Neural cell (in vitro differentiated cells): ENCODE measurements at regions not wholly inside any gene's neighbourhood (a gene's known extent, or its start where the extent isn't known, plus 50 kb on each side); places are given as distances from the start of the nearest gene placed in this dataset.

Source experiments
- CTCF ChIP-seq: fragments of 450-650 bp; IDR thresholded peaks from 2 replicates; pipeline ENCODE4 v1.5.1; 2014; ENCODE audit warnings: antibody characterized with exemption, mild to moderate bottlenecking, moderate library complexity; ENCODE audit not compliant: poor library complexity, severe bottlenecking
- EP300 ChIP-seq: fragments of 450-650 bp; conservative IDR thresholded peaks from 2 replicates; pipeline ENCODE4 v1.6.1; 2014; ENCODE audit warnings: antibody characterized with exemption, mild to moderate bottlenecking, moderate library complexity; ENCODE audit not compliant: poor library complexity, severe bottlenecking
- EZH2 ChIP-seq: fragments of 200-600, 300-800 bp; shearing (Covaris generic), sonication (generic); IDR thresholded peaks from 2 replicates; pipeline ENCODE4 v1.6.1; 2014; ENCODE audit warnings: antibody characterized with exemption, low read length, borderline replicate concordance, mild to moderate bottlenecking; ENCODE audit not compliant: insufficient read depth, poor library complexity, severe bottlenecking
- MXI1 ChIP-seq: fragments of 450-650 bp; conservative IDR thresholded peaks from 2 replicates; pipeline ENCODE4 v1.6.1; 2014; ENCODE audit warnings: antibody characterized with exemption, mild to moderate bottlenecking; ENCODE audit not compliant: poor library complexity, severe bottlenecking
- POLR2AphosphoS5 ChIP-seq: IDR thresholded peaks from 2 replicates; pipeline ENCODE4 v1.6.1; 2012
- REST ChIP-seq: IDR thresholded peaks from 2 replicates; pipeline ENCODE4 v1.6.1; 2012; ENCODE audit warnings: borderline replicate concordance
- SMC3 ChIP-seq: fragments of 450-650 bp; conservative IDR thresholded peaks from 2 replicates; pipeline ENCODE4 v1.6.1; 2014; ENCODE audit warnings: antibody characterized with exemption, mild to moderate bottlenecking, moderate library complexity; ENCODE audit not compliant: poor library complexity
- TAF1 ChIP-seq: IDR thresholded peaks from 2 replicates; pipeline ENCODE4 v1.6.1; 2012; ENCODE audit warnings: low read depth

GRCh38 chr2:23291239-23291638 lies 93.7 kb upstream of the KLHL29 start:
- TF ChIP-seq CTCF (no peak), MXI1 (no peak), POLR2AphosphoS5 (no peak), SMC3 (no peak), TAF1 (no peak), EZH2 (no peak), EP300 (no peak), REST (no peak)
